ENCODE measurements at regions not wholly inside any gene's neighbourhood (a gene's known extent, or its start where the extent isn't known, plus 50 kb on each side); places are given as distances from the start of the nearest gene placed in this dataset.
"Not testable (repeated sequence)": the region's sequence is repeated elsewhere in the genome, so short reads cannot be mapped to it uniquely, and the experiment has no call there.

DNA sequence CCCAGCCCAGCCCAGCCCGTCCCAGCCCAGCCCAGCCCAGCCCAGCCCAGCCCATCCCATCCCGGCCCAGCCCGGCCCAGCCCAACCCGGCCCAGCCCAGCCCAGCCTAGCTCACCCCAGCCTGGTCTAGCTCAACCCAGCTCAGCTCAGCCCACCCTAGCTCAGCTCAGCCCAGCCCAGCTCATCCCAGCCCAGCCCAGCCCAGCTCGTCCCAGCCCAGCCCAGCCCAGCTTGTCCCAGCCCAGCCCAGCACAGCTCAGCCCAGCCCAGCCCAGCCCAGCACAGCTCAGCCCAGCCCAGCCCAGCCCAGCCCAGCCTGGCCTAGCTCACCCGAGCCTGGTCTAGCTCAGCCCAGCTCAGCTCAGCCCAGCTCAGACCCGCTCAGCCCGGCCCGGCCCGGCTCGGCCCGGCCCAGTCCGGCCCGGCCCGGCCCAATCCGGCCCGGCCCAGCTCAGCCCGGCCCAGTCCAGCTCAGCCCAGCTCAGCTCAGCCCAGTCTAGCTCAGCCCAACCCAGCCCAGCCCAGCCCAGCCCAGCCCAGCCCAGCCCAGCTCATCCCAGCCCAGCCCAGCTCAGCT is 184.7 kb downstream of the TMEM121 start:
- Histone ChIP-seq H3K27me3 (ENCODE audit: low read length) (no peaks in the 10 kb centered on the region), H3K79me2 (ENCODE audit: low read length) (no peaks in the 10 kb centered on the region), H3K4me2 (ENCODE audit: low read length) (no peak overlapping the region), H3K36me3 (ENCODE audit: low read depth, low read length) (no peaks in the 10 kb centered on the region), H3K27ac (ENCODE audit: low read length) (no peak overlapping the region), H3F3A (ENCODE audit: low read length, unreplicated experiment) (no peaks in the 10 kb centered on the region), H3K4me1 (ENCODE audit: insufficient read depth, low read length) (no peaks in the 10 kb centered on the region), H2AFZ (ENCODE audit: low read length) (no peak overlapping the region), H3K9me3 (ENCODE audit: low read length) (no peaks in the 10 kb centered on the region), H3K9ac (ENCODE audit: low read length) (no peak overlapping the region), H4K20me1 (ENCODE audit: low read length) (no peaks in the 10 kb centered on the region), H3K4me3 (ENCODE audit: low read length) (no peak overlapping the region), H3K9me2 (replicated peaks; ENCODE audit: low read length) (no peaks in the 10 kb centered on the region)
- BruUV-seq (replicated peaks): no TSS peak
- intact Hi-C loops (cut with micrococcal nuclease): no loop called here
- TF ChIP-seq EZH2phosphoT487 (IDR thresholded peaks at IDR 0.05; ENCODE audit: borderline replicate concordance, low read length) (no peak), EZH2 (IDR thresholded peaks at IDR 0.05; ENCODE audit: low read length, unreplicated experiment) (no peak)
- TF ChIP-seq, protein P1, sequence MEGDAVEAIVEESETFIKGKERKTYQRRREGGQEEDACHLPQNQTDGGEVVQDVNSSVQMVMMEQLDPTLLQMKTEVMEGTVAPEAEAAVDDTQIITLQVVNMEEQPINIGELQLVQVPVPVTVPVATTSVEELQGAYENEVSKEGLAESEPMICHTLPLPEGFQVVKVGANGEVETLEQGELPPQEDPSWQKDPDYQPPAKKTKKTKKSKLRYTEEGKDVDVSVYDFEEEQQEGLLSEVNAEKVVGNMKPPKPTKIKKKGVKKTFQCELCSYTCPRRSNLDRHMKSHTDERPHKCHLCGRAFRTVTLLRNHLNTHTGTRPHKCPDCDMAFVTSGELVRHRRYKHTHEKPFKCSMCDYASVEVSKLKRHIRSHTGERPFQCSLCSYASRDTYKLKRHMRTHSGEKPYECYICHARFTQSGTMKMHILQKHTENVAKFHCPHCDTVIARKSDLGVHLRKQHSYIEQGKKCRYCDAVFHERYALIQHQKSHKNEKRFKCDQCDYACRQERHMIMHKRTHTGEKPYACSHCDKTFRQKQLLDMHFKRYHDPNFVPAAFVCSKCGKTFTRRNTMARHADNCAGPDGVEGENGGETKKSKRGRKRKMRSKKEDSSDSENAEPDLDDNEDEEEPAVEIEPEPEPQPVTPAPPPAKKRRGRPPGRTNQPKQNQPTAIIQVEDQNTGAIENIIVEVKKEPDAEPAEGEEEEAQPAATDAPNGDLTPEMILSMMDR (conservative IDR thresholded peaks at IDR 0.05; ENCODE audit: low read depth, low read length): no peak
- ChIA-PET POLR2A (ENCODE audit: unreplicated experiment) (no interaction called here), CTCF (no interaction called here)
- DNase-seq (no peak), ATAC-seq (no peak)

DNA sequence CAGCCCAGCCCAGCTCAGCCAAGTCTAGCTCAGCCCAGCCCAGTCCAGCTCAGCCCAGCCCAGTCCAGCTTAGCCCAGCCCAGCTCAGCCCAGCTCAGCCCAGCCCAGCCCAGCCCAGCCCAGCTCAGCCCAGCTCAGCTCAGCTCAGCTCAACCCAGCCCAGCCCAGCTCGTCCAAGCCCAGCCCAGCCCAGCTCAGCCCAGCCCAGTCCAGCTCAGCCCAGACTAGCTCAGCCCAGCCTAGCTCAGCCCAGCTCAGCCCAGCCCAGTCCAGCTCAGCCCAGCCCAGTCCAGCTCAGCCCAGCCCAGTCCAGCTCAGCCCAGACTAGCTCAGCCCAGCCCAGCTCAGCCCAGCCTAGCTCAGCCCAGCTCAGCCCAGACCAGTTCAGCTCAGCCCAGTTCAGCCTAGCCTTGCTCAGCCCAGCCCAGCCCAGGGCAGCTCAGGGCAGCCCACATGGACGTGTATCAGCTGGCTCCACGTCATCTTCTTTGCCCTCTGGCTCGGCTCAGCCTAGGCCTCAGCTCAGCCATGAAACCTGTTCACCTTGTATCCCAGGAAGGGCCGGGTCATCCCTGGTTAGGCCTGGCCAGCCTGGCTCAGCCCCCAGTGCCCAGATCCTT is 185.6 kb downstream of the TMEM121 start:
- Histone ChIP-seq H3K9me2 (replicated peaks; ENCODE audit: low read length) (no peaks in the 10 kb centered on the region), H2AFZ (ENCODE audit: low read length) (no peak overlapping the region), H3K79me2 (ENCODE audit: low read length) (no peaks in the 10 kb centered on the region), H4K20me1 (ENCODE audit: low read length) (no peaks in the 10 kb centered on the region), H3K27ac (ENCODE audit: low read length) (no peak overlapping the region), H3K4me3 (ENCODE audit: low read length) (no peak overlapping the region), H3F3A (ENCODE audit: low read length, unreplicated experiment) (no peaks in the 10 kb centered on the region), H3K36me3 (ENCODE audit: low read depth, low read length) (no peaks in the 10 kb centered on the region), H3K4me1 (ENCODE audit: insufficient read depth, low read length) (no peaks in the 10 kb centered on the region), H3K9me3 (ENCODE audit: low read length) (no peaks in the 10 kb centered on the region), H3K9ac (ENCODE audit: low read length) (no peak overlapping the region), H3K27me3 (ENCODE audit: low read length) (no peaks in the 10 kb centered on the region), H3K4me2 (ENCODE audit: low read length) (no peak overlapping the region)
- ChIA-PET CTCF (interaction anchor here (0.6 kb wide), 1 partner anchor 298 kb away, joined by 3 read pairs; no protein-coding TSS in a partner anchor), POLR2A (ENCODE audit: unreplicated experiment) (no interaction called here)
- TF ChIP-seq EZH2 (IDR thresholded peaks at IDR 0.05; ENCODE audit: low read length, unreplicated experiment) (no peak), EZH2phosphoT487 (IDR thresholded peaks at IDR 0.05; ENCODE audit: borderline replicate concordance, low read length) (no peak)
- TF ChIP-seq, protein P1 (conservative IDR thresholded peaks at IDR 0.05; ENCODE audit: low read depth, low read length): no peak
- intact Hi-C loops (cut with micrococcal nuclease): no loop called here
- no peak for DNase-seq
- ATAC-seq: no peak
- BruUV-seq (replicated peaks): no TSS peak

DNA sequence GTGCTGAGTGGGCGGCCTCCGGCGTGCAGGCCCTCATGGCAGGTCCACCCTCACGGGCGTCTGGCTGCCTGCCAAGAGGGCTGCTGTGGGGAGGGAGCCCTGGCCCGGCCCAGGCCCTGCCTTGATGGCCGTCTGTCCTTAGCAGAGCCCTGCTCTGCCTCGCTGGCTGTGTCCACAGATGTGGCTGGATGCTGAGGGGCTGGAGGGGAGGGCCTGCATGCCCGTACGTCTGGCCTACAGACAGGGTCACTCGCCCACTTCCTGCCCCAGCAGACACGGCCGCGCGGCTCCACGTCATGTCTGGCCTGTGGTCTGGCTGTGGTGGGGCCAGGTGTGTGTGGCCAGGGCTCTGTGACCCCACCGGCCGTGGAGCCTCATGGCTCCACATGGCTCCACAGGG is 186.3 kb downstream of the TMEM121 start:
- H4K20me1 ChIP-seq (ENCODE audit: low read length); H2AFZ ChIP-seq (ENCODE audit: low read length); H3K9ac ChIP-seq (ENCODE audit: low read length); H3F3A ChIP-seq (ENCODE audit: low read length, unreplicated experiment); H3K9me3 ChIP-seq (ENCODE audit: low read length); H3K4me1 ChIP-seq (ENCODE audit: insufficient read depth, low read length); H3K79me2 ChIP-seq (ENCODE audit: low read length); H3K4me3 ChIP-seq (ENCODE audit: low read length); H3K9me2 ChIP-seq (replicated peaks; ENCODE audit: low read length); intact Hi-C loops (cut with micrococcal nuclease); H3K27ac ChIP-seq (ENCODE audit: low read length); ATAC-seq; DNase-seq; H3K4me2 ChIP-seq (ENCODE audit: low read length); CTCF ChIA-PET; BruUV-seq (replicated peaks); POLR2A ChIA-PET (ENCODE audit: unreplicated experiment); H3K36me3 ChIP-seq (ENCODE audit: low read depth, low read length); H3K27me3 ChIP-seq (ENCODE audit: low read length): not testable (repeated sequence)

DNA sequence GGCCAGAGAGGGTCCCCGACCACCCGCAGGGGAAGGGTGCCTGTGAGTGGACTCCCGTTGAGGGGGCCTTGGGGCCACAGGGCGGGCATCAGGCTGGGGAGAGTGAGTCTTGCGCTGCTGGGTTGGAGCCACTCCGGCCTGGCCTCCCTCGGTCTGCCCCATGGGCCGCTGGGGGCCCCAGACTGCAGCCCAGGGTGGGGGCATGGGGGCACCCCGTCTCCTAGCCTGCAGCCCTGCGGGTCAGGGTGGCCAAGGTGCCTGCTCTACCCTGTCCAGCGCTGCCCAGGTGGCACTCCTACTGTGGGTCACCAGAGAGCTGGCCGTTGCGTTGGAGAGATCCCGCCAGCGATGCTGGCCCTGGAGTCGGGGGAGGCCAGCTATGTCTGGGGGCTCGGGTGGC is 186.8 kb downstream of the TMEM121 start:
- H3K4me1 ChIP-seq (ENCODE audit: insufficient read depth, low read length); H2AFZ ChIP-seq (ENCODE audit: low read length); intact Hi-C loops (cut with micrococcal nuclease); BruUV-seq (replicated peaks); CTCF ChIA-PET; H4K20me1 ChIP-seq (ENCODE audit: low read length); H3K9me3 ChIP-seq (ENCODE audit: low read length); H3K27me3 ChIP-seq (ENCODE audit: low read length); H3K27ac ChIP-seq (ENCODE audit: low read length); ATAC-seq; H3K4me2 ChIP-seq (ENCODE audit: low read length); H3K9ac ChIP-seq (ENCODE audit: low read length); H3F3A ChIP-seq (ENCODE audit: low read length, unreplicated experiment); H3K36me3 ChIP-seq (ENCODE audit: low read depth, low read length); H3K4me3 ChIP-seq (ENCODE audit: low read length); H3K9me2 ChIP-seq (replicated peaks; ENCODE audit: low read length); POLR2A ChIA-PET (ENCODE audit: unreplicated experiment); H3K79me2 ChIP-seq (ENCODE audit: low read length); DNase-seq: not testable (repeated sequence)

DNA sequence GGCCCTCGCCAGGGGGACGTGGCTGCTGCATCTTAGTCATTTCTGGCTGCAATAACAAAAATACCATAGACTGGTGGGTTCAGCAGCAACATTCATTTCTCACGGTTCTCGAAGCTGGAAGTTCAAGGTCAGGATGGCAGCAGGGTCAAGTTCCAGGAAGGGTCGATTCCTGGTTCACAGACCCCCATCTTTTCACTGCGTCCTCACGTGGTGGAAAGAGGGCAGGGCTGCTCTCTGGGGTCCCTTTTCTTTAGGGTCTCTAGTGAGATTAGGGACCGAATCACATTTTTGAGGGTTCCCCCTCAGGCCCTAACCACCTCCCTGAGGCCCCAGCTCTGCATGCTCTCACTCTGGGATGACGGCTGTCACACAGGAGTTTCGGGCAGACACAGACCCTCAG is 187.5 kb downstream of the TMEM121 start:
- H3K4me2 ChIP-seq (ENCODE audit: low read length); CTCF ChIA-PET: not testable (repeated sequence)

More for the DNA sequence above, 187.5 kb downstream of the TMEM121 start:
- POLR2A ChIA-PET (ENCODE audit: unreplicated experiment); H3K36me3 ChIP-seq (ENCODE audit: low read depth, low read length); H3K9me3 ChIP-seq (ENCODE audit: low read length); H3K9me2 ChIP-seq (replicated peaks; ENCODE audit: low read length); H3F3A ChIP-seq (ENCODE audit: low read length, unreplicated experiment); H3K27me3 ChIP-seq (ENCODE audit: low read length); H4K20me1 ChIP-seq (ENCODE audit: low read length); ATAC-seq; BruUV-seq (replicated peaks); H3K9ac ChIP-seq (ENCODE audit: low read length); H3K4me1 ChIP-seq (ENCODE audit: insufficient read depth, low read length); intact Hi-C loops (cut with micrococcal nuclease); H3K27ac ChIP-seq (ENCODE audit: low read length); DNase-seq; H3K4me3 ChIP-seq (ENCODE audit: low read length); H3K79me2 ChIP-seq (ENCODE audit: low read length); H2AFZ ChIP-seq (ENCODE audit: low read length): not testable (repeated sequence)
